H1 (cell line): ENCODE measurements at regions not wholly inside any gene's neighbourhood (a gene's known extent, or its start where the extent isn't known, plus 50 kb on each side); places are given as distances from the start of the nearest gene placed in this dataset.

Experiments used
- BRCA1 ChIP-seq: IDR thresholded peaks from 2 replicates; pipeline ENCODE4 v1.6.1; 2012; ENCODE audit warnings: low read depth, low read length, improper control_type of control experiment
- HDAC6 ChIP-seq: IDR thresholded peaks from one replicate; pipeline ENCODE4 v1.7.1; 2012; ENCODE audit warnings: low read depth, mild to moderate bottlenecking, inconsistent platforms, low read length, moderate library complexity
- RFX5 ChIP-seq: IDR thresholded peaks from 2 replicates; pipeline ENCODE4 v1.6.1; 2011; ENCODE audit warnings: low read depth, low read length, improper control_type of control experiment, borderline replicate concordance
- TF ChIP-seq, protein P1 (sequence below), 3 experiments: IDR thresholded peaks; 1 replicate in 2 of 3; 2 replicates in 1 of 3; pipeline versions ENCODE4 v1.5.1 to v1.6.1; 2011; ENCODE audit warnings: low read length in 3 of 3, mild to moderate bottlenecking in 3 of 3, inconsistent platforms in 2 of 3, low read depth in 1 of 3, moderate library complexity in 1 of 3; ENCODE audit not compliant: insufficient read depth in 1 of 3; ENCODE audit errors: control extremely low read depth in 1 of 3

DNA sequence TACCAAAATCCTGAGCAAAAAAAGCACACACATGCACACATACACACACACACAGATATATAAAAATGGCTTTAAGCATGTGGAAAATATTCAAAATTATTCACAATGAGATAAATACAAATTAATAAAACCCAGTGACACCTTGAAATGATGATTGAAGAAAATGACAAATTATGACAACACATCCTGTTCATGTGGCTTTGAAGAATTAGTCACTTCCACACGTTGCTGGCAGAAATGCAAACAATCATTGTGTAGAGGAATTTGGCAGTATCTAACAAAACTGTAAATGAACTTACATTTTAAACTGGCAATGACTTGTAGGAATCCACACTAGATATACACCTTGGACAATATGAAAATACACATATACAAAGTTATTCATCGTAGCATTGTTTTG, 95.8 kb upstream of the RGPD4 start (continued):
- TF ChIP-seq, protein P1, sequence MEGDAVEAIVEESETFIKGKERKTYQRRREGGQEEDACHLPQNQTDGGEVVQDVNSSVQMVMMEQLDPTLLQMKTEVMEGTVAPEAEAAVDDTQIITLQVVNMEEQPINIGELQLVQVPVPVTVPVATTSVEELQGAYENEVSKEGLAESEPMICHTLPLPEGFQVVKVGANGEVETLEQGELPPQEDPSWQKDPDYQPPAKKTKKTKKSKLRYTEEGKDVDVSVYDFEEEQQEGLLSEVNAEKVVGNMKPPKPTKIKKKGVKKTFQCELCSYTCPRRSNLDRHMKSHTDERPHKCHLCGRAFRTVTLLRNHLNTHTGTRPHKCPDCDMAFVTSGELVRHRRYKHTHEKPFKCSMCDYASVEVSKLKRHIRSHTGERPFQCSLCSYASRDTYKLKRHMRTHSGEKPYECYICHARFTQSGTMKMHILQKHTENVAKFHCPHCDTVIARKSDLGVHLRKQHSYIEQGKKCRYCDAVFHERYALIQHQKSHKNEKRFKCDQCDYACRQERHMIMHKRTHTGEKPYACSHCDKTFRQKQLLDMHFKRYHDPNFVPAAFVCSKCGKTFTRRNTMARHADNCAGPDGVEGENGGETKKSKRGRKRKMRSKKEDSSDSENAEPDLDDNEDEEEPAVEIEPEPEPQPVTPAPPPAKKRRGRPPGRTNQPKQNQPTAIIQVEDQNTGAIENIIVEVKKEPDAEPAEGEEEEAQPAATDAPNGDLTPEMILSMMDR (IDR thresholded peaks at IDR 0.05; ENCODE audit: control extremely low read depth in 1 of 3, insufficient read depth in 1 of 3, low read depth in 1 of 3, low read length in 3 of 3), result no peak
- no peak for TF ChIP-seq RFX5
- TF ChIP-seq BRCA1, result no peak
- TF ChIP-seq HDAC6, result no peak
